K562 (cell line): ENCODE measurements at regions not wholly inside any gene's neighbourhood (a gene's known extent, or its start where the extent isn't known, plus 50 kb on each side); places are given as distances from the start of the nearest gene placed in this dataset.

ENCODE experiments used
- ATAC-seq: fragments of 200-7000 bp; cut with Tn5 transposase; 3 replicates; pipeline ENCODE4 v1.9.1; 2020; ENCODE audit warnings: moderate library complexity
- BruUV-seq: library from RNA; stranded (reverse); fragments of 400-500 nt; replicated peaks from 2 replicates; lab custom pipeline; 2021; lab: Mats Ljungman, UMichigan
- CTCF ChIA-PET: fragments of 300-600 bp; formaldehyde crosslinking; extraction: SDS; loops from one replicate; lab custom pipeline; 2021; ENCODE audit warnings: low intra/inter-chr PET ratio; lab: Yijun Ruan, JAX
- POLR2A ChIA-PET: fragments of 300-600, 350-650 bp; sonication (Branson Sonifier 250); formaldehyde crosslinking; extraction: SDS; loops from one replicate; lab custom pipeline; 2021; ENCODE audit warnings: antibody characterized with exemption, inconsistent platforms; lab: Yijun Ruan, JAX
- DNase-seq, 4 experiments: peaks; one replicate each; pipeline versions ENCODE4 v3.0.0 to v3.0.0-alpha.2; 2011 to 2018; ENCODE audit warnings: low spot score in 3 of 4, mixed read lengths in 3 of 4; ENCODE audit errors: extremely low read depth in 1 of 4
- FAIRE-seq: peaks from 2 replicates; lab custom pipeline; 2011; peaks lifted over from hg19 to GRCh38; lab: Jason Lieb, UNC
- H2AFZ ChIP-seq: 2 replicates; pipeline ENCODE4 v1.6.0; 2011; ENCODE audit warnings: low read depth, low read length, control low read depth, inconsistent platforms
- H3K27ac ChIP-seq: fragments of 200-600 bp; 3 replicates; pipeline ENCODE4 v1.8.0; 2011; ENCODE audit warnings: low read depth, mild to moderate bottlenecking, control low read depth, inconsistent platforms, low read length, moderate library complexity, mixed read lengths; ENCODE audit errors: extremely low read depth
- H3K27me3 ChIP-seq, 2 experiments: fragments of 300-600 bp in 1 of 2; 2 replicates in 1 of 2; 3 replicates in 1 of 2; pipeline versions ENCODE4 v1.6.0 to v1.8.0; 2011; ENCODE audit warnings: inconsistent platforms in 2 of 2, low read length in 2 of 2, mild to moderate bottlenecking in 1 of 2, mixed read lengths in 1 of 2, moderate library complexity in 1 of 2; ENCODE audit not compliant: control insufficient read depth in 2 of 2, insufficient read depth in 2 of 2
- H3K36me3 ChIP-seq: fragments of 300-600 bp; 3 replicates; pipeline ENCODE4 v1.8.0; 2011; ENCODE audit warnings: mild to moderate bottlenecking, low read length, inconsistent platforms; ENCODE audit not compliant: control insufficient read depth, insufficient read depth
- H3K4me1 ChIP-seq, 2 experiments: fragments of 200-600 bp in 1 of 2; replicated peaks in 1 of 2; 2 replicates in 1 of 2; 3 replicates in 1 of 2; pipeline versions ENCODE4 v1.5.1 to v1.8.0; 2011; ENCODE audit warnings: inconsistent platforms in 2 of 2, low read length in 2 of 2, mild to moderate bottlenecking in 1 of 2, mixed read lengths in 1 of 2, moderate library complexity in 1 of 2; ENCODE audit not compliant: control insufficient read depth in 2 of 2, insufficient read depth in 2 of 2
- H3K4me2 ChIP-seq: 2 replicates; pipeline ENCODE4 v1.6.1; 2011; ENCODE audit warnings: low read length, control low read depth, inconsistent platforms, mixed read lengths; ENCODE audit not compliant: insufficient read depth
- H3K4me3 ChIP-seq: fragments of 200-600 bp; sonication (generic), shearing (Covaris generic); 2 replicates; pipeline ENCODE4 v1.5.1; 2016; ENCODE audit warnings: control low read depth, inconsistent platforms
- H3K79me2 ChIP-seq: fragments of 200-600 bp; 3 replicates; pipeline ENCODE4 v1.8.0; 2011; ENCODE audit warnings: low read length, inconsistent platforms; ENCODE audit not compliant: control insufficient read depth, insufficient read depth
- H3K9ac ChIP-seq, 2 experiments: 2 replicates each; pipeline versions ENCODE4 v1.6.0 to v1.6.1; 2011; ENCODE audit warnings: low read depth in 2 of 2, low read length in 2 of 2, control low read depth in 1 of 2, inconsistent platforms in 1 of 2, mild to moderate bottlenecking in 1 of 2, mixed read lengths in 1 of 2; ENCODE audit not compliant: insufficient read depth in 1 of 2
- H3K9me1 ChIP-seq: one replicate; pipeline ENCODE4 v1.6.0; 2011; ENCODE audit warnings: inconsistent platforms, mild to moderate bottlenecking, low read length, moderate library complexity; ENCODE audit not compliant: control insufficient read depth, insufficient read depth
- H3K9me3 ChIP-seq: replicated peaks from 2 replicates; pipeline ENCODE4 v1.5.1; 2011; ENCODE audit warnings: low read depth, low read length, inconsistent platforms; ENCODE audit not compliant: control insufficient read depth, insufficient read depth
- H4K20me1 ChIP-seq: replicated peaks from 2 replicates; pipeline ENCODE4 v1.6.1; 2011; ENCODE audit warnings: low read length, inconsistent platforms, mixed read lengths; ENCODE audit not compliant: control insufficient read depth, insufficient read depth
- CHD2 ChIP-seq: IDR thresholded peaks from 2 replicates; pipeline ENCODE4 v1.6.1; 2011; ENCODE audit warnings: low read depth, low read length
- CLOCK ChIP-seq: fragments of 250-450 bp; sonication (Bioruptor Pico); IDR thresholded peaks from 2 replicates; pipeline ENCODE4 v1.4.0; 2020; ENCODE audit warnings: mild to moderate bottlenecking, moderate library complexity, borderline replicate concordance
- CTBP1 ChIP-seq: fragments of 450-650 bp; IDR thresholded peaks from 2 replicates; pipeline ENCODE4 v1.6.1; 2016; ENCODE audit warnings: borderline replicate concordance
- GABPA ChIP-seq: fragments of 200-800 bp; sonication (Bioruptor generic); conservative IDR thresholded peaks from 2 replicates; pipeline ENCODE4 v1.6.1; 2016; ENCODE audit warnings: low read depth, missing genetic modification characterization, missing compliant biosample characterization
- MCM3 ChIP-seq: fragments of 450-650 bp; IDR thresholded peaks from 2 replicates; pipeline ENCODE4 v1.6.1; 2016
- STAT5B ChIP-seq: fragments of 250-450 bp; sonication (Bioruptor Pico); IDR thresholded peaks from 2 replicates; pipeline ENCODE4 v1.8.0; 2021; ENCODE audit warnings: mild to moderate bottlenecking, inconsistent platforms
- TAF15 ChIP-seq: fragments of 200-400 bp; formaldehyde crosslinking; IDR thresholded peaks from 2 replicates; pipeline ENCODE4 v1.6.1; 2017; ENCODE audit warnings: mild to moderate bottlenecking, low read depth, low read length, moderate library complexity
- ZFX ChIP-seq: sonication (generic); formaldehyde crosslinking; IDR thresholded peaks from 2 replicates; pipeline ENCODE4 v1.8.0; 2022; ENCODE audit warnings: mild to moderate bottlenecking, missing genetic modification reagents, moderate library complexity
- WGBS: fragments of 100-300 bp; shearing (Covaris generic); methylation state at CpG from one replicate; pipeline ENCODE4 v1.1.6; 2016; ENCODE audit warnings: low coverage, mixed read lengths; ENCODE audit not compliant: insufficient coverage; ENCODE audit errors: missing lambda C conversion rate; 5-methylcytosine and 5-hydroxymethylcytosine counted together
- in situ Hi-C: fragments of 300-500 bp; cut with MboI; formaldehyde crosslinking; loops from 4 replicates; pipeline ENCODE4 v1.15.0; 2018; ENCODE audit warnings: inconsistent platforms, mixed read lengths
- intact Hi-C: fragments of 100-400 bp; cut with micrococcal nuclease; formaldehyde crosslinking; loops from 2 replicates; pipeline ENCODE4 v1.14.2; 2022

DNA sequence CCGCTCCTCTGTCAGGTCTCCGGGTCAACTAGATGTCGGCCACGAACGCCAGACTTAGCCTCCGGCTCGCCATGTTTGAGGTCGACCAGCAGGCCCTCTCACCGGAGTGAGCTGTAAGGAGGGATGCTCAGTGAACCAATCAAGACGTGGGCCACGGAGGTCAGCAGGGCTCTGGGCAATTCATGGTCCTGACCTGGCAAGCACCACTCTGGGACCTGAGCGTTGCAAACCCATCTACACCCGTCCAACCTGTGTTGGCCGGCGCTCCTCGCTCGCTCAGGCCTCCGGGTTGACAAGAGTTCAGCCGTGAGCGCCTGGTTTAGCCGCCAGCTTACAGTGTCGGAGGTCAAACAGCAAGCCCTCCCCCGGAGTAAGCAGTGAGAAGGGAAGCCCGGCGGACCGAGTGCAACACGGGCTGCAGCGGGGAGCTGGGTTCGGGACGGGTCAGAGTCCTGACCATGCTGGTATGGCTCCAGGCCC is 1361.9 kb downstream of the UQCRFS1 start:
- intact Hi-C loops = no loop called here
- DNase-seq (no peak), ATAC-seq (no peak), FAIRE-seq (no peak)
- no peak overlapping the region for H2AFZ ChIP-seq
- no peak overlapping the region for H3K4me3 ChIP-seq
- in situ Hi-C loops = no loop called here
- H4K20me1 ChIP-seq = no peaks in the 10 kb centered on the region
- H3K9ac ChIP-seq = no peak overlapping the region
- no TSS peak for BruUV-seq
- TF ChIP-seq STAT5B (CRISPR knock-in tag) (no peak), GABPA (tag) (no peak), MCM3 (no peak), CTBP1 (no peak), TAF15 (no peak), ZFX (CRISPR knock-in tag) (no peak), CLOCK (no peak), CHD2 (no peak)
- H3K9me1 ChIP-seq = no peaks in the 10 kb centered on the region
- ChIA-PET CTCF (no interaction called here), POLR2A (no interaction called here)
- H3K27me3 ChIP-seq = no peaks in the 10 kb centered on the region
- no peaks in the 10 kb centered on the region for H3K9me3 ChIP-seq
- no peaks in the 10 kb centered on the region for H3K36me3 ChIP-seq
- WGBS = under 1% methylated on average over 22 of the region's 30 CpGs
- H3K4me1 ChIP-seq = no peaks in the 10 kb centered on the region
- no peaks in the 10 kb centered on the region for H3K79me2 ChIP-seq
- H3K4me2 ChIP-seq = no peak overlapping the region
- H3K27ac ChIP-seq = no peak overlapping the region
